Panc1 (cell line): ENCODE measurements at regions not wholly inside any gene's neighbourhood (a gene's known extent, or its start where the extent isn't known, plus 50 kb on each side); places are given as distances from the start of the nearest gene placed in this dataset.

Source experiments
- ATAC-seq: fragments of 200-7000 bp; cut with Tn5 transposase; 2 replicates; pipeline ENCODE4 v1.9.1; 2020; ENCODE audit warnings: mild to moderate bottlenecking, moderate library complexity
- BruUV-seq: library from RNA; stranded (reverse); fragments of 400-500 nt; replicated peaks from 2 replicates; lab custom pipeline; 2021; lab: Mats Ljungman, UMichigan
- CTCF ChIA-PET: fragments of 300-600 bp; sonication (Branson Sonifier 250); formaldehyde crosslinking; loops from one replicate; lab custom pipeline; 2022; ENCODE audit warnings: antibody characterized with exemption; lab: Charles Lee
- POLR2A ChIA-PET: fragments of 300-600 bp; sonication (Branson Sonifier 250); formaldehyde crosslinking; loops from one replicate; lab custom pipeline; 2022; ENCODE audit warnings: antibody characterized with exemption; lab: Charles Lee
- DNase-seq: peaks from one replicate; pipeline ENCODE4 v3.0.0-alpha.2; 2010; ENCODE audit warnings: low read depth, low spot score
- H3K27ac ChIP-seq: 2 replicates; pipeline ENCODE4 v1.5.1; 2011; ENCODE audit warnings: mild to moderate bottlenecking, low read length, inconsistent platforms
- H3K27me3 ChIP-seq: fragments of 200-500 bp; sonication (Bioruptor generic); 2 replicates; pipeline ENCODE4 v1.6.0; 2014; ENCODE audit warnings: low read length, inconsistent platforms; ENCODE audit not compliant: control insufficient read depth, insufficient read depth
- H3K36me3 ChIP-seq: fragments of 200-500 bp; sonication (Bioruptor generic); 2 replicates; pipeline ENCODE4 v1.5.1; 2014; ENCODE audit warnings: inconsistent platforms, mild to moderate bottlenecking, low read length, moderate library complexity; ENCODE audit not compliant: control insufficient read depth, insufficient read depth
- H3K4me1 ChIP-seq: 2 replicates; pipeline ENCODE4 v1.5.1; 2011; ENCODE audit warnings: inconsistent platforms, mild to moderate bottlenecking, low read length, moderate library complexity; ENCODE audit not compliant: control insufficient read depth, insufficient read depth
- H3K4me3 ChIP-seq, 2 experiments: 2 replicates each; pipeline ENCODE4 v1.5.1; 2011 to 2012; ENCODE audit warnings: low read depth in 2 of 2, low read length in 2 of 2, mild to moderate bottlenecking in 2 of 2, inconsistent platforms in 1 of 2, moderate library complexity in 1 of 2
- H3K9me3 ChIP-seq: fragments of 200-500 bp; sonication (Bioruptor generic); 2 replicates; pipeline ENCODE4 v1.5.1; 2014; ENCODE audit warnings: low read depth, mild to moderate bottlenecking, inconsistent platforms, low read length, moderate library complexity; ENCODE audit not compliant: control insufficient read depth, insufficient read depth
- CTCF ChIP-seq: fragments of 450-650 bp; IDR thresholded peaks from 2 replicates; pipeline ENCODE4 v1.5.1; 2017; ENCODE audit warnings: mild to moderate bottlenecking
- POLR2AphosphoS5 ChIP-seq: IDR thresholded peaks from 2 replicates; pipeline ENCODE4 v1.6.1; 2012; ENCODE audit warnings: mild to moderate bottlenecking, low read depth, low read length, moderate library complexity
- REST ChIP-seq, 2 experiments: IDR thresholded peaks; 2 replicates each; pipeline ENCODE4 v1.6.1; 2011 to 2012; ENCODE audit warnings: low read depth in 2 of 2, control low read depth in 1 of 2, low read length in 1 of 2, mild to moderate bottlenecking in 1 of 2, moderate library complexity in 1 of 2; ENCODE audit not compliant: insufficient read depth in 1 of 2
- SIN3A ChIP-seq: IDR thresholded peaks from 2 replicates; pipeline ENCODE4 v1.6.1; 2012; ENCODE audit warnings: low read depth, mild to moderate bottlenecking, low read length, moderate library complexity, borderline replicate concordance; ENCODE audit not compliant: insufficient read depth
- TCF7L2 ChIP-seq: IDR thresholded peaks from 2 replicates; pipeline ENCODE4 v1.6.1; 2011; ENCODE audit warnings: mild to moderate bottlenecking, low read depth, low read length, inconsistent platforms
- in situ Hi-C: cut with HindIII; loops from 2 replicates; pipeline ENCODE4 v1.10.0; 2016; ENCODE audit warnings: low sequenced_read_pairs, low pct_unique_long_range_greater_than_20kb
- intact Hi-C: fragments of 100-400 bp; cut with micrococcal nuclease; formaldehyde crosslinking; loops from one replicate; pipeline ENCODE4 v1.10.0; 2022; ENCODE audit not compliant: unreplicated experiment

- intact Hi-C loops = no loop called here
- POLR2A ChIA-PET = no interaction called here
Measured at GRCh38 chr18:11245879-11246278, 96.5 kb upstream of the PIEZO2 start.

GRCh38 chr18:11237484-11237883, 88.1 kb upstream of the PIEZO2 start:
- POLR2A ChIA-PET = no interaction called here
- intact Hi-C loops = no loop called here
- no peak for ATAC-seq
- no peak overlapping the region for H3K4me3 ChIP-seq
- TF ChIP-seq POLR2AphosphoS5 (no peak), SIN3A (no peak), REST (IDR thresholded peaks at IDR 0.05; ENCODE audit: insufficient read depth in 1 of 2, low read depth in 2 of 2, low read length in 1 of 2) (no peak), TCF7L2 (no peak), CTCF (no peak)
- BruUV-seq = no TSS peak
- no peaks in the 10 kb centered on the region for H3K27me3 ChIP-seq
- CTCF ChIA-PET = no interaction called here
- H3K4me1 ChIP-seq = no peaks in the 10 kb centered on the region
- no peaks in the 10 kb centered on the region for H3K36me3 ChIP-seq
- in situ Hi-C loops = no loop called here
- no peaks in the 10 kb centered on the region for H3K9me3 ChIP-seq
- H3K27ac ChIP-seq = no peak overlapping the region
- no peak for DNase-seq

More at GRCh38 chr18:11245879-11246278, 96.5 kb upstream of the PIEZO2 start:
- H3K27me3 ChIP-seq = no peaks in the 10 kb centered on the region
- H3K4me1 ChIP-seq = no peaks in the 10 kb centered on the region
- no peak overlapping the region for H3K27ac ChIP-seq
- CTCF ChIA-PET = no interaction called here
- H3K36me3 ChIP-seq = no peaks in the 10 kb centered on the region
- in situ Hi-C loops = no loop called here
- ATAC-seq = no peak
- no TSS peak for BruUV-seq
- no peak overlapping the region for H3K4me3 ChIP-seq
- H3K9me3 ChIP-seq = no peaks in the 10 kb centered on the region
- no peak for TF ChIP-seq POLR2AphosphoS5
- TF ChIP-seq REST (IDR thresholded peaks at IDR 0.05; ENCODE audit: insufficient read depth in 1 of 2, low read depth in 2 of 2, low read length in 1 of 2) = no peak
- no peak for TF ChIP-seq TCF7L2
- TF ChIP-seq SIN3A = no peak
- no peak for TF ChIP-seq CTCF
- DNase-seq = no peak
